ENCODE measurements at regions not wholly inside any gene's neighbourhood (a gene's known extent, or its start where the extent isn't known, plus 50 kb on each side); places are given as distances from the start of the nearest gene placed in this dataset.

DNA sequence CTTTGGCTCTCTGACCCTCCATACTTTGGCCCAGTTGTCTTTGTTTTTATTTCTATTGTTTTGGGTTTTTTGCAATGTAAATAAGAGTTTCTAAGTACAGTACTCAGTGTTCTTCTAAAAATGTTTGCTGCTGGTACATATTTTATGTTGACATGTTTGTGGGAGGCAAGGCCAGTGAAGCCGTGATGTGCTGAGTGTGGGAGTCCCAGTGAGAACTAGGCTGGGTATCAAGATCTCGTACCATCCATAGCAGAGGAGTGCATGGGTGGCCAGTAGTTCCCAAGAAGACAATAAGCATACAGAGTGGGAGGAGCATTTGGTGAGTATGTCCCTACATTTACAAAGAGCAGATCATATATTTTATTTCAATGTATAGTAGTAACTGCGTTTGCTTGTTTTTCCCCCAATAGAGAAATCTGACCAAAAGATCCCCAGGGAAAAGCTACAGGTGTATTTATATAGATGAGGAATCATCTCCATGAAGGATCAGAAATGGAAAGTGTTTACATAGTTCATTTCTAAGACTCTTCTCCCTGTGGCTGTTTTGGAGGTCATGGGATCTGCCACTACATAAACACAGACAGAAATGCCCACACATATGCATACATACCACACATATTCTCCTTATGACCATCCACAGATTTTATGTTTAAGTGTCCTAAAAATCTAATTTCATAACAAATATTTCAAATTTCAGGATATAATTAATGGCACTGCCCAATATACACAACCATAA, 285.9 kb downstream of the ALDH8A1 start:
- no peak for TF ChIP-seq CTCF (IDR thresholded peaks at IDR 0.05)
- no peak for TF ChIP-seq EP300 (IDR thresholded peaks at IDR 0.05)
- TF ChIP-seq POLR2A (IDR thresholded peaks at IDR 0.05; ENCODE audit: low read depth), result no peak
- TF ChIP-seq POLR2AphosphoS5 (IDR thresholded peaks at IDR 0.05), result no peak

Data from esophagus muscularis mucosa (tissue), 4 donors.